Right lobe of liver (tissue), 6 donors: ENCODE measurements at regions not wholly inside any gene's neighbourhood (a gene's known extent, or its start where the extent isn't known, plus 50 kb on each side); places are given as distances from the start of the nearest gene placed in this dataset.

Source experiments
- ATAC-seq, 4 donors: fragments of 200-7000 bp; cut with Tn5 transposase; one replicate each; pipeline ENCODE4 v1.9.1; 2020; ENCODE audit warnings: mild to moderate bottlenecking in 4 of 4, moderate library complexity in 4 of 4
- DNase-seq, 3 donors: peaks; one replicate each; pipeline ENCODE4 v3.0.0-alpha.2; 2020
- H3K27ac ChIP-seq, 3 donors: fragments of 200-600 bp; one replicate each; pipeline ENCODE4 v1.8.0; 2022
- H3K27me3 ChIP-seq, 2 donors: fragments of 200-600 bp; one replicate each; pipeline ENCODE4 v1.8.0; 2022
- H3K36me3 ChIP-seq, 4 donors: fragments of 200-600 bp; sonication (generic) in 1 of 4; one replicate each; pipeline versions ENCODE4 v1.5.1 to v1.8.0; 2017 to 2022; ENCODE audit warnings: control low read depth in 1 of 4
- H3K4me1 ChIP-seq, 4 donors: fragments of 200-600 bp; sonication (generic) in 1 of 4; one replicate each; pipeline versions ENCODE4 v1.5.1 to v1.8.0; 2017 to 2022; ENCODE audit warnings: control low read depth in 1 of 4
- H3K4me3 ChIP-seq, 3 donors: fragments of 200-600 bp; one replicate each; pipeline ENCODE4 v1.8.0; 2022
- H3K9me3 ChIP-seq, 4 donors: fragments of 200-600 bp; sonication (generic) in 1 of 4; one replicate each; pipeline versions ENCODE4 v1.5.1 to v1.8.0; 2017 to 2022; ENCODE audit warnings: control low read depth in 1 of 4
- POLR2A ChIP-seq: fragments of 450-650 bp; IDR thresholded peaks from one replicate; pipeline ENCODE4 v1.6.1; 2017; ENCODE audit warnings: antibody characterized with exemption, mild to moderate bottlenecking
- WGBS: methylation state at CpG from one replicate; pipeline ENCODE4 v1.1.6; 2018; ENCODE audit warnings: low coverage, low lambda C conversion rate; ENCODE audit not compliant: insufficient coverage; ENCODE audit errors: missing lambda C conversion rate; 5-methylcytosine and 5-hydroxymethylcytosine counted together
- intact Hi-C, 2 donors: fragments of 100-400 bp; cut with DNase I; formaldehyde crosslinking; loops; one replicate each; pipeline versions ENCODE4 v1.11.2 to v1.14.1; 2022
- TF ChIP-seq, protein P1 (sequence below), 4 donors: fragments of 200-600 bp in 3 of 4; fragments of 450-650 bp in 1 of 4; IDR thresholded peaks; one replicate each; pipeline versions ENCODE4 v1.5.1 to v1.8.0; 2016 to 2022; ENCODE audit warnings: antibody characterized with exemption in 4 of 4, mild to moderate bottlenecking in 2 of 4
- donor health status: DM: no; HTN: yes; CAD: no.
- donor health status: DM: no; HTN: no; CAD: no.
- donor health status: DM: no; HTN: no; CAD: no.
- donor health status: DM: no; HTN: yes; CAD: no.
- donor health status: DM: no; HTN: yes; CAD: no.

- TF ChIP-seq, protein P1, sequence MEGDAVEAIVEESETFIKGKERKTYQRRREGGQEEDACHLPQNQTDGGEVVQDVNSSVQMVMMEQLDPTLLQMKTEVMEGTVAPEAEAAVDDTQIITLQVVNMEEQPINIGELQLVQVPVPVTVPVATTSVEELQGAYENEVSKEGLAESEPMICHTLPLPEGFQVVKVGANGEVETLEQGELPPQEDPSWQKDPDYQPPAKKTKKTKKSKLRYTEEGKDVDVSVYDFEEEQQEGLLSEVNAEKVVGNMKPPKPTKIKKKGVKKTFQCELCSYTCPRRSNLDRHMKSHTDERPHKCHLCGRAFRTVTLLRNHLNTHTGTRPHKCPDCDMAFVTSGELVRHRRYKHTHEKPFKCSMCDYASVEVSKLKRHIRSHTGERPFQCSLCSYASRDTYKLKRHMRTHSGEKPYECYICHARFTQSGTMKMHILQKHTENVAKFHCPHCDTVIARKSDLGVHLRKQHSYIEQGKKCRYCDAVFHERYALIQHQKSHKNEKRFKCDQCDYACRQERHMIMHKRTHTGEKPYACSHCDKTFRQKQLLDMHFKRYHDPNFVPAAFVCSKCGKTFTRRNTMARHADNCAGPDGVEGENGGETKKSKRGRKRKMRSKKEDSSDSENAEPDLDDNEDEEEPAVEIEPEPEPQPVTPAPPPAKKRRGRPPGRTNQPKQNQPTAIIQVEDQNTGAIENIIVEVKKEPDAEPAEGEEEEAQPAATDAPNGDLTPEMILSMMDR (IDR thresholded peaks at IDR 0.05) = no peak
- TF ChIP-seq POLR2A = no peak
- Histone ChIP-seq H3K4me3 (no peak overlapping the region), H3K4me1 (no peaks in the 10 kb centered on the region), H3K27me3 (no peaks in the 10 kb centered on the region), H3K27ac (no peak overlapping the region), H3K36me3 (no peaks in the 10 kb centered on the region), H3K9me3 (no peaks in the 10 kb centered on the region)
- ATAC-seq (no peak), DNase-seq (no peak)
- WGBS = 80% methylated on average over 1 of the region's 2 CpGs
- intact Hi-C loops = no loop called here
Measured at GRCh38 chr12:68425998-68426397, 93.8 kb upstream of the MDM1 start.

- ATAC-seq (no peak), DNase-seq (no peak)
- Histone ChIP-seq H3K4me3 (no peak overlapping the region), H3K4me1 (no peaks in the 10 kb centered on the region), H3K9me3 (no peaks in the 10 kb centered on the region), H3K27ac (no peak overlapping the region), H3K27me3 (no peaks in the 10 kb centered on the region), H3K36me3 (no peaks in the 10 kb centered on the region)
- 90% methylated on average over 4 of the region's 4 CpGs for WGBS
- intact Hi-C loops = no loop called here
- TF ChIP-seq, protein P1 (IDR thresholded peaks at IDR 0.05) = no peak
- no peak for TF ChIP-seq POLR2A
Measured at GRCh38 chr12:68428211-68428610, 96.0 kb upstream of the MDM1 start.

DNA sequence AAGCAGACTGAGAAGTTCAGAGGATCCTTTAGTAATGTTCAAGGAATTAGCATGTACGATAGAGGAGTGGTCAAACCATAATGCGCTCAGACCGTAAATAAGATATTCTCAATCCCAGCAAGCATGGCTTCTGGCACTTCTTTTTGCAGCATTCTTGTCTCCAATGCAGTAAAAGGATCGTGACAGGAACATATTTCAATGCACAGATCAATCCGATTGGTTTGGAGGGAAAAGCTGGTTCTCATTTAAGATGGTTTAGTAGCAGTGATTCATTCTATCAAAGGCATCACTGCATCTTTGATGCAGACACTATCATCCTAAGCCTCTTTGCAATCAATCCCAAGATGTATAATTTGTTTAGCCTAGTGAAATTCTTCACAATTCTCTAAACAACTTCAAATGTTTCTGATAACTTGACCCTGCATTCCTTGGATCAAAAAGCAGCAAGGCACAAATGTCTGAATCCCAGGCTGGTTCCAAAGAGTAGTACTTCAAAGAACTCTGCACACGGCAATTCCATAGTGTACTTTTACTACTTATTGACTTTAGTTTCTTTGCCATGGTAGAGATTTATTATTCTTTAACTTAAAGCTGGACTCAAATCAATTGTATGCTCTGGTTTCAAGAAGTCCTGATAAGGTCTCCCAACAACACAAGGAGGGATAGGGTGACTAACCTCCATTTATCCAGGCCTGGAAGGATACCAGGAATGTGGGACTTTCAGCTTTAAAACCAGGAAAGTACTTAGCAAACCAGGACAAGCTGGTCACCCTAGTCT is 96.8 kb upstream of the MDM1 start:
- H3K27me3 ChIP-seq = no peaks in the 10 kb centered on the region
- no peak overlapping the region for H3K27ac ChIP-seq
- ATAC-seq (no peak), DNase-seq (no peak)
- no peak for TF ChIP-seq POLR2A
- TF ChIP-seq, protein P1 (IDR thresholded peaks at IDR 0.05) = no peak
- no peaks in the 10 kb centered on the region for H3K36me3 ChIP-seq
- H3K4me1 ChIP-seq = no peaks in the 10 kb centered on the region
- H3K9me3 ChIP-seq = no peaks in the 10 kb centered on the region
- intact Hi-C loops = no loop called here
- 81% methylated on average over 6 of the region's 6 CpGs for WGBS
- no peak overlapping the region for H3K4me3 ChIP-seq

- no peaks in the 10 kb centered on the region for H3K4me1 ChIP-seq
- 79% methylated on average over 4 of the region's 4 CpGs for WGBS
- ATAC-seq = no peak
- no peaks in the 10 kb centered on the region for H3K9me3 ChIP-seq
- H3K36me3 ChIP-seq = no peaks in the 10 kb centered on the region
- intact Hi-C loops = no loop called here
- DNase-seq = no peak
- no peak for TF ChIP-seq POLR2A
- TF ChIP-seq, protein P1 (IDR thresholded peaks at IDR 0.05) = no peak
- H3K4me3 ChIP-seq = no peak overlapping the region
- H3K27ac ChIP-seq = no peak overlapping the region
- H3K27me3 ChIP-seq = no peaks in the 10 kb centered on the region
Measured at GRCh38 chr12:68429696-68430095, 97.5 kb upstream of the MDM1 start.
